SK-N-SH (cell line): ENCODE measurements at regions not wholly inside any gene's neighbourhood (a gene's known extent, or its start where the extent isn't known, plus 50 kb on each side); places are given as distances from the start of the nearest gene placed in this dataset.

Experiments used
- CTCF ChIA-PET: fragments of 300-600, 350-600 bp; formaldehyde crosslinking; extraction: SDS; loops from one replicate; lab custom pipeline; 2021; lab: Yijun Ruan, JAX
- POLR2A ChIA-PET: fragments of 350-600 bp; sonication (Branson Sonifier 250); formaldehyde crosslinking; extraction: SDS; loops from one replicate; lab custom pipeline; 2020; ENCODE audit warnings: antibody characterized with exemption, inconsistent platforms; lab: Yijun Ruan, JAX
- DNase-seq: peaks from one replicate; pipeline ENCODE4 v3.0.0; 2012
- H2AFZ ChIP-seq: fragments of 200-600 bp; sonication (generic); 2 replicates; pipeline ENCODE4 v1.8.1; 2016; ENCODE audit warnings: antibody characterized with exemption, mild to moderate bottlenecking, low read depth
- H3F3A ChIP-seq: fragments of 200-600 bp; sonication (generic); replicated peaks from 2 replicates; pipeline ENCODE3; 2016; ENCODE audit warnings: antibody characterized with exemption, mild to moderate bottlenecking; ENCODE audit not compliant: insufficient read depth
- H3K27ac ChIP-seq, 2 experiments: fragments of 200-500 bp in 1 of 2; fragments of 200-600 bp in 1 of 2; sonication (Bioruptor generic) in 1 of 2; sonication (generic), shearing (Covaris generic) in 1 of 2; 2 replicates each; pipeline versions ENCODE4 v1.5.1 to v1.6.1; 2014 to 2016; ENCODE audit warnings: low read depth in 2 of 2, inconsistent platforms in 1 of 2, low read length in 1 of 2, mild to moderate bottlenecking in 1 of 2, mixed read lengths in 1 of 2
- H3K27me3 ChIP-seq: fragments of 200-600 bp; sonication (generic), shearing (Covaris generic); 2 replicates; pipeline ENCODE4 v1.6.1; 2016; ENCODE audit warnings: mixed run types; ENCODE audit not compliant: insufficient read depth
- H3K36me3 ChIP-seq, 2 experiments: fragments of 200-500 bp in 1 of 2; fragments of 200-600 bp in 1 of 2; sonication (Bioruptor generic) in 1 of 2; sonication (generic) in 1 of 2; replicated peaks in 1 of 2; 2 replicates each; pipeline versions ENCODE3 to v1.5.1; 2014 to 2016; ENCODE audit warnings: low read length in 1 of 2, mild to moderate bottlenecking in 1 of 2; ENCODE audit not compliant: insufficient read depth in 2 of 2, control insufficient read depth in 1 of 2
- H3K4me1 ChIP-seq, 2 experiments: fragments of 200-500 bp in 1 of 2; fragments of 200-600 bp in 1 of 2; sonication (Bioruptor generic) in 1 of 2; sonication (generic), shearing (Covaris generic) in 1 of 2; 2 replicates each; pipeline versions ENCODE4 v1.5.1 to v1.6.1; 2014 to 2016; ENCODE audit warnings: low read depth in 1 of 2, low read length in 1 of 2, mixed run types in 1 of 2; ENCODE audit not compliant: insufficient read depth in 2 of 2, control insufficient read depth in 1 of 2
- H3K4me2 ChIP-seq: fragments of 200-600 bp; sonication (generic), shearing (Covaris generic); 2 replicates; pipeline ENCODE4 v1.6.1; 2017; ENCODE audit warnings: mixed run types
- H3K4me3 ChIP-seq, 2 experiments: fragments of 200-500 bp in 1 of 2; fragments of 200-600 bp in 1 of 2; sonication (Bioruptor generic) in 1 of 2; sonication (generic), shearing (Covaris generic) in 1 of 2; 2 replicates each; pipeline versions ENCODE4 v1.5.1 to v1.8.1; 2014 to 2016; ENCODE audit warnings: low read depth in 2 of 2, inconsistent platforms in 1 of 2, low read length in 1 of 2, mild to moderate bottlenecking in 1 of 2, mixed read lengths in 1 of 2, moderate library complexity in 1 of 2
- H3K79me2 ChIP-seq: fragments of 200-600 bp; sonication (generic); 2 replicates; pipeline ENCODE4 v1.8.1; 2017; ENCODE audit warnings: mild to moderate bottlenecking; ENCODE audit not compliant: insufficient read depth
- H3K9ac ChIP-seq: fragments of 200-600 bp; sonication (generic); 2 replicates; pipeline ENCODE4 v1.6.1; 2017; ENCODE audit warnings: mixed run types
- H3K9me2 ChIP-seq: fragments of 200-600 bp; sonication (generic); 2 replicates; pipeline ENCODE4 v1.6.1; 2017; ENCODE audit warnings: mixed run types
- H3K9me3 ChIP-seq: fragments of 200-600 bp; sonication (generic); 2 replicates; pipeline ENCODE4 v1.6.1; 2017; ENCODE audit warnings: mixed run types, mild to moderate bottlenecking, moderate library complexity
- H4K20me1 ChIP-seq: fragments of 200-600 bp; sonication (generic); 2 replicates; pipeline ENCODE4 v1.6.1; 2017; ENCODE audit warnings: mild to moderate bottlenecking, mixed run types; ENCODE audit not compliant: insufficient read depth
- ELF1 ChIP-seq: IDR thresholded peaks from 2 replicates; pipeline ENCODE4 v1.4.0; 2012
- EP300 ChIP-seq, 2 experiments: IDR thresholded peaks; 2 replicates each; pipeline versions ENCODE4 v1.4.0 to v1.6.1; 2012; ENCODE audit warnings: borderline replicate concordance in 1 of 2, low read depth in 1 of 2, low read length in 1 of 2
- FOXJ3 ChIP-seq: sonication (generic); formaldehyde crosslinking; IDR thresholded peaks from 2 replicates; pipeline ENCODE4 v1.5.1; 2020; ENCODE audit warnings: mild to moderate bottlenecking, missing genetic modification reagents
- GATA2 ChIP-seq: sonication (generic); formaldehyde crosslinking; IDR thresholded peaks from 2 replicates; pipeline ENCODE4 v1.5.0; 2020; ENCODE audit warnings: mild to moderate bottlenecking, missing genetic modification reagents
- NRF1 ChIP-seq: IDR thresholded peaks from 2 replicates; pipeline ENCODE4 v1.6.1; 2012; ENCODE audit warnings: low read depth, mild to moderate bottlenecking, low read length
- RAD21 ChIP-seq: IDR thresholded peaks from 2 replicates; pipeline ENCODE4 v1.6.1; 2012; ENCODE audit warnings: mild to moderate bottlenecking, low read length
- RCOR1 ChIP-seq: fragments of 150-350 bp; IDR thresholded peaks from 2 replicates; pipeline ENCODE4 v1.6.1; 2017; ENCODE audit warnings: antibody characterized with exemption, low read length
- RFX5 ChIP-seq: IDR thresholded peaks from 2 replicates; pipeline ENCODE4 v1.6.1; 2012; ENCODE audit warnings: mild to moderate bottlenecking, improper control_type of control experiment, low read length
- SIN3A ChIP-seq: IDR thresholded peaks from 2 replicates; pipeline ENCODE4 v1.6.1; 2012; ENCODE audit warnings: low read depth, mild to moderate bottlenecking, low read length, moderate library complexity, borderline replicate concordance
- SMC3 ChIP-seq: IDR thresholded peaks from 2 replicates; pipeline ENCODE4 v1.6.1; 2012; ENCODE audit warnings: low read depth, low read length, improper control_type of control experiment
- TAF1 ChIP-seq: IDR thresholded peaks from 2 replicates; pipeline ENCODE4 v1.6.1; 2012; ENCODE audit warnings: low read depth, mild to moderate bottlenecking, low read length, moderate library complexity, borderline replicate concordance
- WGBS: methylation state at CpG from one replicate; pipeline ENCODE4 v1.1.6; 2017; ENCODE audit warnings: low lambda C conversion rate; 5-methylcytosine and 5-hydroxymethylcytosine counted together
- TF ChIP-seq, protein P1 (sequence below): IDR thresholded peaks from 2 replicates; pipeline ENCODE4 v1.6.1; 2012; ENCODE audit warnings: mild to moderate bottlenecking, low read depth, low read length, moderate library complexity
- TF ChIP-seq, protein P2 (sequence below): IDR thresholded peaks from 2 replicates; pipeline ENCODE4 v1.4.0; 2012; ENCODE audit warnings: low read depth, borderline replicate concordance
- TF ChIP-seq, protein P3 (sequence below): fragments of 200-600 bp; sonication (generic); IDR thresholded peaks from 2 replicates; pipeline ENCODE4 v1.6.1; 2017; ENCODE audit warnings: antibody characterized with exemption, mild to moderate bottlenecking, moderate library complexity

DNA sequence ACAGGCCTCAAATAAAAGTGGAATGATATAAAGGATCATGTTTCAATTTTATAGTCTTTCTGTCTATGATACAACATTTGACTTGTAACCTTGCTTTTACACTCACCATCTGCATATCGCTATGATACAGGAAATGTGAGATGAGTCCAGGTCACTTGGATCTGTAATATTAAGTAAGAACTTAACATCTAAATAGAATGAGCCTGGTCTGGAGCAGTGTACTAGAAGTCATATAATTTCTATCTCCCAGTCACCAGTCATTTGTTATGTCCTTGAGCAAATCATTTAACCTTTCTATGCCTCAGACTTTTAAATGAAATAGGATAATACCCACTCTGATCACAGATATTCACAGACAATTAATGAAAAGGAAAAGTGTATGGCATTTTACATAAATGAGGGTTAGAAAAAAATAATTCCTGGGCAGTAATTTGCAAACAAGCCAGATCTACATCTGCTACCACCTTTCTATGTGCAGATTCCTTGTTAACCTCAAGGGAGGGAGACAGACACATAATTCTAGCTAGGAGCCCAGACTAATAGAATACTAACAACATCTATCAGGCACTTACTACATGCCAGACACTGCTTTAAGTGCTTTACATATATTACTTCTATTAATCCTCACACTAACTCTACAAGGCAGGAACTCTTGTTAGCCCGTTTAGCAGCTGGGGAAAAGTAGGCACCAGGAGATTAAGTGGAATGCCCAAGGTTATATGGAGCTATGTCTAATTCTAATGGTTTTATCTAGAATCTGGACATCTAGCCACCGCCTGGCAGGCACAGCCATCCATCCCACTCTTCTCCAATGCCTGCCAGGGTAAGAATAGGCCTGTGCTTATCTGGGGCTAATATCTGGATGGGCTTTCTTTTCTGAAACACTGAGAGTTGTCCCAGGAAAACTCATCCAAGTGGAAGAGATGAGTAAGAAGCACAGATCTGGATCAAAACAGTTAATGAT is 313.6 kb upstream of the CDH20 start:
- peaks cover 4% of the 10 kb centered on the region for H3F3A ChIP-seq
- ChIA-PET POLR2A (interaction anchor here (0.6 kb wide), 1 partner anchor 656 kb away, joined by 4 read pairs; no protein-coding TSS in a partner anchor), CTCF (interaction anchor here (0.6 kb wide), 1 partner anchor 200 kb away, joined by 3 read pairs; no protein-coding TSS in a partner anchor)
- no peak overlapping the region for H3K4me3 ChIP-seq
- peak overlapping the region in 1 of 2 experiments; percentile 86; a peak in 2 of 4 replicates for H3K27ac ChIP-seq
- no peaks in the 10 kb centered on the region for H3K27me3 ChIP-seq
- TF ChIP-seq EP300 (IDR thresholded peaks at IDR 0.05; ENCODE audit: borderline replicate concordance in 1 of 2, low read depth in 1 of 2, low read length in 1 of 2) (peak in 1 of 2 experiments; percentile 49; a peak in 1 of 4 replicates), RCOR1 (peak; percentile 53; the same call in 1 of the 2 replicates), GATA2 (CRISPR knock-in tag) (peak; percentile 61), ELF1 (no peak)
- H3K9ac ChIP-seq = no peak overlapping the region
- peaks cover 0 to 12% of the 10 kb centered on the region in 2 experiments; a peak in 2 of 4 replicates for H3K4me1 ChIP-seq
- H2AFZ ChIP-seq = no peak overlapping the region
- H3K79me2 ChIP-seq = no peaks in the 10 kb centered on the region
- no peaks in the 10 kb centered on the region for H3K9me3 ChIP-seq
- H3K9me2 ChIP-seq = no peaks in the 10 kb centered on the region
- H3K4me2 ChIP-seq = no peak overlapping the region
- peak; percentile 40 for DNase-seq
- WGBS = 30% methylated on average over 3 of the region's 3 CpGs
- H3K36me3 ChIP-seq = no peaks in the 10 kb centered on the region
- H4K20me1 ChIP-seq = no peaks in the 10 kb centered on the region

DNA sequence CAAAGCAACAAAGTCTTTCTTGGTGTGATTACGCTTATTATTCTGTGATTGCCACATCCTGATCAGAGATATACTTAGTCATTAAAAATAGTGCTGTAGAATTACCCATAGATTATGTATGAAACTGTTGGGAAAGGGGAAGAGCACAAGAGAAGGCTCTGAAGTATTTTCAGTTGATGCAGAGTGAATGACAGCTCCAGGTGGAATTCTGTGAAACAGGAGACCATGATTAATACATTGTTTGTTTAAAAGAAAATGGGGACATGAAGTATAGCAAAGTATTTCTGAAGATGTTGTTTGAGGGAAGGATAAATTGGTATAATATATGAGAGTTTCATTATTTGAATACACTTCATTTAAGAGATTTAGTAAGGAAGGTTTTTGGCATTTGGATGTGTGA is 307.6 kb upstream of the CDH20 start:
- Histone ChIP-seq H3F3A (peaks cover 4% of the 10 kb centered on the region), H3K4me3 (no peak overlapping the region), H3K4me1 (peaks cover 0 to 1% of the 10 kb centered on the region in 2 experiments; a peak in 2 of 4 replicates), H3K36me3 (no peaks in the 10 kb centered on the region), H3K4me2 (no peak overlapping the region), H3K9ac (no peak overlapping the region), H3K27me3 (no peaks in the 10 kb centered on the region), H4K20me1 (no peaks in the 10 kb centered on the region), H3K9me2 (no peaks in the 10 kb centered on the region), H2AFZ (no peak overlapping the region), H3K27ac (no peak overlapping the region), H3K9me3 (no peaks in the 10 kb centered on the region), H3K79me2 (no peaks in the 10 kb centered on the region)
- POLR2A ChIA-PET = no interaction called here
- CTCF ChIA-PET = interaction anchor here (1.0 to 1.6 kb wide), 2 partner anchors 11 to 477 kb away, joined by 3 to 5 read pairs; no protein-coding TSS in a partner anchor
- no peak for DNase-seq
- WGBS = 53% methylated on average over 1 of the region's 1 CpG
- TF ChIP-seq FOXJ3 (CRISPR knock-in tag) (no peak), RFX5 (no peak), SIN3A (no peak), TAF1 (no peak), RAD21 (no peak), SMC3 (no peak), NRF1 (no peak)
- TF ChIP-seq, protein P1, sequence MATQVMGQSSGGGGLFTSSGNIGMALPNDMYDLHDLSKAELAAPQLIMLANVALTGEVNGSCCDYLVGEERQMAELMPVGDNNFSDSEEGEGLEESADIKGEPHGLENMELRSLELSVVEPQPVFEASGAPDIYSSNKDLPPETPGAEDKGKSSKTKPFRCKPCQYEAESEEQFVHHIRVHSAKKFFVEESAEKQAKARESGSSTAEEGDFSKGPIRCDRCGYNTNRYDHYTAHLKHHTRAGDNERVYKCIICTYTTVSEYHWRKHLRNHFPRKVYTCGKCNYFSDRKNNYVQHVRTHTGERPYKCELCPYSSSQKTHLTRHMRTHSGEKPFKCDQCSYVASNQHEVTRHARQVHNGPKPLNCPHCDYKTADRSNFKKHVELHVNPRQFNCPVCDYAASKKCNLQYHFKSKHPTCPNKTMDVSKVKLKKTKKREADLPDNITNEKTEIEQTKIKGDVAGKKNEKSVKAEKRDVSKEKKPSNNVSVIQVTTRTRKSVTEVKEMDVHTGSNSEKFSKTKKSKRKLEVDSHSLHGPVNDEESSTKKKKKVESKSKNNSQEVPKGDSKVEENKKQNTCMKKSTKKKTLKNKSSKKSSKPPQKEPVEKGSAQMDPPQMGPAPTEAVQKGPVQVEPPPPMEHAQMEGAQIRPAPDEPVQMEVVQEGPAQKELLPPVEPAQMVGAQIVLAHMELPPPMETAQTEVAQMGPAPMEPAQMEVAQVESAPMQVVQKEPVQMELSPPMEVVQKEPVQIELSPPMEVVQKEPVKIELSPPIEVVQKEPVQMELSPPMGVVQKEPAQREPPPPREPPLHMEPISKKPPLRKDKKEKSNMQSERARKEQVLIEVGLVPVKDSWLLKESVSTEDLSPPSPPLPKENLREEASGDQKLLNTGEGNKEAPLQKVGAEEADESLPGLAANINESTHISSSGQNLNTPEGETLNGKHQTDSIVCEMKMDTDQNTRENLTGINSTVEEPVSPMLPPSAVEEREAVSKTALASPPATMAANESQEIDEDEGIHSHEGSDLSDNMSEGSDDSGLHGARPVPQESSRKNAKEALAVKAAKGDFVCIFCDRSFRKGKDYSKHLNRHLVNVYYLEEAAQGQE = no peak
- TF ChIP-seq, protein P2, sequence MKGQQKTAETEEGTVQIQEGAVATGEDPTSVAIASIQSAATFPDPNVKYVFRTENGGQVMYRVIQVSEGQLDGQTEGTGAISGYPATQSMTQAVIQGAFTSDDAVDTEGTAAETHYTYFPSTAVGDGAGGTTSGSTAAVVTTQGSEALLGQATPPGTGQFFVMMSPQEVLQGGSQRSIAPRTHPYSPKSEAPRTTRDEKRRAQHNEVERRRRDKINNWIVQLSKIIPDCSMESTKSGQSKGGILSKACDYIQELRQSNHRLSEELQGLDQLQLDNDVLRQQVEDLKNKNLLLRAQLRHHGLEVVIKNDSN = no peak
- TF ChIP-seq, protein P3, sequence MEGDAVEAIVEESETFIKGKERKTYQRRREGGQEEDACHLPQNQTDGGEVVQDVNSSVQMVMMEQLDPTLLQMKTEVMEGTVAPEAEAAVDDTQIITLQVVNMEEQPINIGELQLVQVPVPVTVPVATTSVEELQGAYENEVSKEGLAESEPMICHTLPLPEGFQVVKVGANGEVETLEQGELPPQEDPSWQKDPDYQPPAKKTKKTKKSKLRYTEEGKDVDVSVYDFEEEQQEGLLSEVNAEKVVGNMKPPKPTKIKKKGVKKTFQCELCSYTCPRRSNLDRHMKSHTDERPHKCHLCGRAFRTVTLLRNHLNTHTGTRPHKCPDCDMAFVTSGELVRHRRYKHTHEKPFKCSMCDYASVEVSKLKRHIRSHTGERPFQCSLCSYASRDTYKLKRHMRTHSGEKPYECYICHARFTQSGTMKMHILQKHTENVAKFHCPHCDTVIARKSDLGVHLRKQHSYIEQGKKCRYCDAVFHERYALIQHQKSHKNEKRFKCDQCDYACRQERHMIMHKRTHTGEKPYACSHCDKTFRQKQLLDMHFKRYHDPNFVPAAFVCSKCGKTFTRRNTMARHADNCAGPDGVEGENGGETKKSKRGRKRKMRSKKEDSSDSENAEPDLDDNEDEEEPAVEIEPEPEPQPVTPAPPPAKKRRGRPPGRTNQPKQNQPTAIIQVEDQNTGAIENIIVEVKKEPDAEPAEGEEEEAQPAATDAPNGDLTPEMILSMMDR = no peak
